Gastroesophageal sphincter (tissue), 3 donors: ENCODE measurements at regions not wholly inside any gene's neighbourhood (a gene's known extent, or its start where the extent isn't known, plus 50 kb on each side); places are given as distances from the start of the nearest gene placed in this dataset.

Source experiments
- CTCF ChIP-seq, 4 experiments: fragments of 200-600 bp in 2 of 4; fragments of 450-650 bp in 2 of 4; sonication (generic) in 1 of 4; IDR thresholded peaks; one replicate each; pipeline ENCODE4 v1.5.1; 2017 to 2019; ENCODE audit warnings: antibody characterized with exemption in 4 of 4, mild to moderate bottlenecking in 2 of 4, moderate library complexity in 2 of 4
- EP300 ChIP-seq: sonication (generic); formaldehyde crosslinking; IDR thresholded peaks from one replicate; pipeline ENCODE4 v1.6.1; 2017; ENCODE audit warnings: antibody characterized with exemption, mild to moderate bottlenecking
- POLR2A ChIP-seq, 2 donors: fragments of 450-650 bp; IDR thresholded peaks; one replicate each; pipeline ENCODE4 v1.6.1; 2017; ENCODE audit warnings: antibody characterized with exemption in 2 of 2, mild to moderate bottlenecking in 2 of 2, moderate library complexity in 1 of 2
- POLR2AphosphoS5 ChIP-seq: sonication (generic); formaldehyde crosslinking; IDR thresholded peaks from one replicate; pipeline ENCODE4 v1.6.1; 2017; ENCODE audit warnings: antibody characterized with exemption

DNA sequence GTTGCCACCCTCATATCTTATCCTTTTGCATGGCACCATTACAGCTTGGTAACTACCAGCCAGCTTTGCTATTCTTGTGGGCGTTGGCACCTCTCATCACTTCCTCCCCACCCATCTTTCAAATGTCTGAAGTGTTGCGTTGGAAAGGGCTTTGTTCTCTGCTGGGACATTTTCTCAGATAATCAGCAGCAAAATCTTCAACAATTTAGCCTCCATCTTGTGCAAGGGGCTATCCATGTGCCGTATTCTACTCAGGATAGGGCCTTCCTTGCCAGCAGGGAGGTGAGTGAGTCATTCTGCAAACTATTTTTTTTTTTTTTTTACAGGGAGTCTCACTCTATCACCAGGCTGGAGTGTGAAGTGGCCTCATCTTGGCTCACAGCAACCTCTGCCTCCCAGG is 62.1 kb upstream of the NUDT12 start:
- no peak for TF ChIP-seq POLR2AphosphoS5
- TF ChIP-seq CTCF (IDR thresholded peaks at IDR 0.05) = no peak
- TF ChIP-seq POLR2A (IDR thresholded peaks at IDR 0.05) = no peak
- TF ChIP-seq EP300 = no peak
